ENCODE measurements at regions not wholly inside any gene's neighbourhood (a gene's known extent, or its start where the extent isn't known, plus 50 kb on each side); places are given as distances from the start of the nearest gene placed in this dataset.
"Not testable (repeated sequence)": the region's sequence is repeated elsewhere in the genome, so short reads cannot be mapped to it uniquely, and the experiment has no call there.

DNA sequence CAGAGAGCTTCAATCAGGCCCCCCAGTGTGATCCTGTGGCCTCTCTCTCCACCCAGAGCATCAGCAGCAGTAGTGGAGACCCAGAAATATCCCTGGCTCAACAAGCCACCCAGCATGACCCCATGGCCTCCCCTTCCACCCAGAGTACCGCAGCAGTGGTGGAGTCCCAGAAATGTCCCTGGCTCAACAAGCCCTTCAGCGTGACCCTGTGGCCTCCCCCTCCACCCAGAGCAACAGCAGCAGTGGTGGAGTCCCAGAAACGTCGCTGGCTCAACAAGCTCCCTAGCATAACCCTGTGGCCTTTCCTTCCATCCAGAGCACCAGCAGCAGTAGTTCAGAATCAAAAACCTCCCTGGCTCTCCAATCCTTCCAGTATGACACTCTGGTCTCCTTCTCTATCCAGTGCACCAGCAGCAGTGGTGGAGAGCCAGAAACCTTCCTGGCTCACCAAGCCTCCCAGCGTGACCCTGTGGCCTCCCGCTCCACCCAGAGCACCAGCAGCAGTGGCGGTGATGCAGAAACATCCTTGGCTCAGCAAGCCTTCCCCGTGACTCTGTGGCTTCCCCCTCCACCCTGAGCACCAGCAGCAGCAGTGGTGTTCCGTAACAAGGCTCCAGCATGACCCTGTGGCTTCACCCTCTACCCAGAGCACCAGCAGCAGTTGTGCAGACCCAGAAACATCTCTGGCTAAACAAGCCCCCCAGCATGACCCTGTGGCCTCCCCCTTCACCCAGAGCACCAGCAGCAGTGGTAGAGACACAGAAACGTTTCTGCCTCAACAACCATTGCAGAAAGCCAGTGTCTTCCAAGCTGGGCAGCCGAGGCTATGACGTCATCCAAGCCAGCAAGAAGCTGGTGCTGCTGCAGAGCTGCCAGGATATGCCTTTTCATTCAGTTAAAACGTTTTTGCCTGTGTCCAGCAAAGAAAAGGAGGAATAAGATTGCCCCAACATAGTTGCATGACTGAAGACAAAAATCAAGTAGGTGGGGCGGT lies 61.3 kb upstream of the TAMM41 start:
- DNase-seq (peak in 1 of 3 donors; percentile 22), ATAC-seq (no peak)
- Histone ChIP-seq H3K36me3 (no peaks in the 10 kb centered on the region), H3K27ac (no peak overlapping the region), H3K9me3 (no peaks in the 10 kb centered on the region), H3K4me3 (no peak overlapping the region), H3K4me1 (no peaks in the 10 kb centered on the region), H3K27me3 (no peaks in the 10 kb centered on the region)
- 35% methylated on average over 5 of the region's 14 CpGs for WGBS (ENCODE audit: insufficient coverage, low coverage, low lambda C conversion rate, missing lambda C conversion rate)
- intact Hi-C loops (cut with DNase I), result no loop called here
- TF ChIP-seq POLR2A (IDR thresholded peaks at IDR 0.05) (no peak), CTCF (IDR thresholded peaks at IDR 0.05) (no peak)

GRCh38 chr3:11908981-11909698 lies 62.5 kb upstream of the TAMM41 start:
- TF ChIP-seq POLR2A (IDR thresholded peaks at IDR 0.05) (no peak), CTCF (IDR thresholded peaks at IDR 0.05) (no peak)
- Histone ChIP-seq H3K36me3 (no peaks in the 10 kb centered on the region), H3K4me3 (no peak overlapping the region), H3K27me3 (no peaks in the 10 kb centered on the region), H3K9me3 (no peaks in the 10 kb centered on the region), H3K27ac (no peak overlapping the region), H3K4me1 (no peaks in the 10 kb centered on the region)
- DNase-seq (peak in 1 of 3 donors; percentile 39), ATAC-seq (no peak)
- intact Hi-C loops (cut with DNase I), result no loop called here
- whole genome bisulfite sequencing (ENCODE audit: insufficient coverage, low coverage, low lambda C conversion rate, missing lambda C conversion rate), result 53% methylated on average over 15 of the region's 22 CpGs

GRCh38 chr3:11909726-11910125 lies 63.0 kb upstream of the TAMM41 start:
- TF ChIP-seq CTCF (IDR thresholded peaks at IDR 0.05) (no peak), POLR2A (IDR thresholded peaks at IDR 0.05) (no peak)
- ATAC-seq (no peak), DNase-seq (peak in 1 of 3 donors; percentile 35)
- Histone ChIP-seq H3K4me1 (no peaks in the 10 kb centered on the region), H3K27me3 (no peaks in the 10 kb centered on the region), H3K9me3 (no peaks in the 10 kb centered on the region), H3K36me3 (no peaks in the 10 kb centered on the region), H3K27ac (no peak overlapping the region), H3K4me3 (no peak overlapping the region)
- WGBS (ENCODE audit: insufficient coverage, low coverage, low lambda C conversion rate, missing lambda C conversion rate), result 80% methylated on average over 1 of the region's 4 CpGs
- intact Hi-C loops (cut with DNase I), result no loop called here

- H3K4me3 ChIP-seq; intact Hi-C loops (cut with DNase I); ATAC-seq; H3K4me1 ChIP-seq; H3K27me3 ChIP-seq; DNase-seq; H3K27ac ChIP-seq; H3K9me3 ChIP-seq; H3K36me3 ChIP-seq: not testable (repeated sequence)
- WGBS (ENCODE audit: insufficient coverage, low coverage, low lambda C conversion rate, missing lambda C conversion rate), result 76% methylated on average over 2 of the region's 5 CpGs
Measured at GRCh38 chr3:11910216-11910930, 63.7 kb upstream of the TAMM41 start.

Data from right lobe of liver (tissue), 6 donors.